Coronary artery (tissue), 2 donors: ENCODE measurements at regions not wholly inside any gene's neighbourhood (a gene's known extent, or its start where the extent isn't known, plus 50 kb on each side); places are given as distances from the start of the nearest gene placed in this dataset.

Source experiments
- DNase-seq: peaks from one replicate; pipeline ENCODE4 v3.0.0-alpha.2; 2017; ENCODE audit warnings: low spot score
- H3K27ac ChIP-seq, 2 donors: fragments of 200-600 bp; sonication (generic); one replicate each; pipeline ENCODE4 v1.5.1; 2016 to 2019
- H3K4me3 ChIP-seq: fragments of 200-600 bp; sonication (generic); 2 replicates; pipeline ENCODE4 v1.5.1; 2016; ENCODE audit warnings: mild to moderate bottlenecking, moderate library complexity
- TF ChIP-seq, protein P1 (sequence below): fragments of 200-600 bp; sonication (generic); IDR thresholded peaks from one replicate; pipeline ENCODE4 v1.5.1; 2019; ENCODE audit warnings: antibody characterized with exemption

DNA sequence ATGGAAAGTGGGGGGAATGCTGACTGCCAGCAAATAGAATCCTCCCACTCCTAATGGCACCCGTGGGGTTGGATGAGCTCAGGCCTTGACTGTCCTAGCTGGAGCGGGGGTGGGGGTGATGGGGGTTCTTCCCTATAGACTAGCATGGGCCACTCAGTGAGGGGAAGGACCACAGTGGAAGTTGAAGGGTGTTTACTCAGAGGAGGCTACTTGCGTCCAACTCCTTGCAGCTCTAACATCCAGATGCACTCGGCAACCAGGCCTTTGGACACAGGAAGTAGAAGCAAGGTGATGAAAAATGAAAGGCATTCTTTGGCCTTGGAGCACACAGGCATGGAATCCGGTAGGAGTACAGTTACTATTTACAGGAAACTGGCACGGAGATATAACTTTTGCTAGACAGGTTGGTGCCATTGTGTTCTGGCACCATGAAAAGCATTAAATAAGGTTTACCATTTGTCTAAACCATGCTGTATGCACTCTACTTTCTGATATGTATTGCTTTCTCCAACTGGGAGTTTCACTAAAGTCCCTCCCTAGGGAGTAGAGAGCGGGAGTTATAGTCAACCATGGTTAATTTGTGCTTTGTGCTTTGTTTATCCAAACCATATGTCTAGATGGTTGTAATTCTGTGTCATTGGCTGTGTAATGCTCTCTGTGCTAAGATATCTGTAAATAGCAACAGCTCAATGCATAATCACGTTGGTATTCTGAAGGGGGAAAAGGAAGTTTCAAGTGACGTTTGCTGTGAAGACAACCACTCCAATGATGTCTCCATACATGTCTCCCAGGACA, 125.3 kb downstream of the TSHZ3 start:
- TF ChIP-seq, protein P1, sequence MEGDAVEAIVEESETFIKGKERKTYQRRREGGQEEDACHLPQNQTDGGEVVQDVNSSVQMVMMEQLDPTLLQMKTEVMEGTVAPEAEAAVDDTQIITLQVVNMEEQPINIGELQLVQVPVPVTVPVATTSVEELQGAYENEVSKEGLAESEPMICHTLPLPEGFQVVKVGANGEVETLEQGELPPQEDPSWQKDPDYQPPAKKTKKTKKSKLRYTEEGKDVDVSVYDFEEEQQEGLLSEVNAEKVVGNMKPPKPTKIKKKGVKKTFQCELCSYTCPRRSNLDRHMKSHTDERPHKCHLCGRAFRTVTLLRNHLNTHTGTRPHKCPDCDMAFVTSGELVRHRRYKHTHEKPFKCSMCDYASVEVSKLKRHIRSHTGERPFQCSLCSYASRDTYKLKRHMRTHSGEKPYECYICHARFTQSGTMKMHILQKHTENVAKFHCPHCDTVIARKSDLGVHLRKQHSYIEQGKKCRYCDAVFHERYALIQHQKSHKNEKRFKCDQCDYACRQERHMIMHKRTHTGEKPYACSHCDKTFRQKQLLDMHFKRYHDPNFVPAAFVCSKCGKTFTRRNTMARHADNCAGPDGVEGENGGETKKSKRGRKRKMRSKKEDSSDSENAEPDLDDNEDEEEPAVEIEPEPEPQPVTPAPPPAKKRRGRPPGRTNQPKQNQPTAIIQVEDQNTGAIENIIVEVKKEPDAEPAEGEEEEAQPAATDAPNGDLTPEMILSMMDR: no peak
- no peak overlapping the region for H3K4me3 ChIP-seq
- no peak for DNase-seq
- H3K27ac ChIP-seq: no peak overlapping the region

DNA sequence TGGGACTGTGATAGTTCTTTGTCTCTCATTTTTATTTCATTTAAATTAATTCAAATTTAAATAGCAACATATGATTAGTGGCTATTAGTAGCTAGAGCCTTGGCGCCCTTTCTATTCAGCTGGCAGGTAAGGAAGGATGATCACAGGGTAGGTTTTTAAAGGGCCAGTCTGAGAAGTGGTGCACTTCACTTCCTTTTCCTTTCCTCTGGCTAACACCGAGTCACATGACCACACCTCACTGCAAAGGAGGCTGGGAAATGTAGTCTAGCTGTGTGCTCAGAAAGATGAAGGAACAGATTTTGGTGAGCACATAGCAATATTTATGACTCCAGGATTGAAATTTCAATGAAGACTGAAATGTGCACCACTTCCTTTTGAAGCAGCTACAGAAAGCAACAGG, 128.7 kb downstream of the TSHZ3 start:
- H3K27ac ChIP-seq: no peak overlapping the region
- DNase-seq: no peak
- TF ChIP-seq, protein P1: no peak
- H3K4me3 ChIP-seq: no peak overlapping the region

DNA sequence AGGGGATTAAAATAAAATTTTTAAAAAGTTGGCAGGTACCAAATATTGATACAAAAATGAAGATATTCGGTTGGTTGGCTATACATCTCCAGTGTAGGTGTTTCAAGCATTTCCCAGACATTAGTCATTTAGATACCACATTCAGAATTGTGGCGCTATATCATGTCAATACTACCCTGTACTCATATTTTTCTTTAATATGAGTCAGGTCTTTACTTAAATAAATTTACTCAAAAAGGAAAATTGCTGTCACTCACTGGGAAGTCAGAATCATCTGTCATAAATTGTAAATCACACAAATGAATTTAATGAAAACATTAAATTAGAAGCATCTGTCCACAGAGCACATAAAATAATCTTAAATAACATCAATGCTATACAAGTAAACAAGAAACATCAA, 134.2 kb downstream of the TSHZ3 start:
- H3K27ac ChIP-seq: no peak overlapping the region
- TF ChIP-seq, protein P1: no peak
- H3K4me3 ChIP-seq: no peak overlapping the region
- no peak for DNase-seq

DNA sequence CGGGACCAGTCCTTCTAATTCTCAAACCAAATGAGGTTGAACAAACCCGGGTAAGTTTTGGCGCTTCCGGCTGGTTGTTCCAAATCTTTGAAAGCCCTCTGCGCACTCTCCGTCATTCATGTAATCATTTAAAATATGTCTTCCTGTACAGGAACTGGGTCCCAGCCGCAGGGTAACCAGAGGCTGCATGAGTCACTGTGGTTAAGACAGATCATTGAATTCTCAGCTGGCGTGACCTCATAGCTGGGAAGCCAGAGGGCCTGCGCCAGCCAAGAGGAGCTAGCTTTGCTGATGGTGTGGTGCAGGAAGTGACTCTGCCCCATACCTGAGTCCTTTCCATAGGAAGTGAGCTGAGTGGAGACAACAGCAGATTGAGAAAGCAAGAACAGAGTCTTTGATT, 135.2 kb downstream of the TSHZ3 start:
- no peak for DNase-seq
- no peak overlapping the region for H3K27ac ChIP-seq
- TF ChIP-seq, protein P1: no peak
- no peak overlapping the region for H3K4me3 ChIP-seq

DNA sequence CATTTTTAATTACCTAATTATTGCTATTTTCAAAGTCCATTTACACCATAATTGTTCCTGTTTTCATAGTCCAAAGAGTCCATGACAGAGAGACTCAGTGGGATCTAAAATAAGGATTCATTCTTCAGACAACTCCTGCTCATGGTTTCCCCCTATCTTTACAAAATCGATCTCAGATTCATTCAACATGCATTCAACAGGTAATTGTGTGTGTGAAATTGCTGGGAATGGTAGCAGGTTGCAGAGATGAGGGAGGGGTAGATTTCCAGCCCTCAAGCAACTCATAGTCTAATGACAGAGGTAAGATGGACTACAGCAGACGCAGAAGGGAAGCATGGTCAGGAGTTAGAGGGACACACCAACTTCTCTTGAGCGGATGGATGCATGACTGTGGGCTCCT, 138.1 kb downstream of the TSHZ3 start:
- no peak overlapping the region for H3K4me3 ChIP-seq
- H3K27ac ChIP-seq: no peak overlapping the region
- TF ChIP-seq, protein P1: no peak
- no peak for DNase-seq

DNA sequence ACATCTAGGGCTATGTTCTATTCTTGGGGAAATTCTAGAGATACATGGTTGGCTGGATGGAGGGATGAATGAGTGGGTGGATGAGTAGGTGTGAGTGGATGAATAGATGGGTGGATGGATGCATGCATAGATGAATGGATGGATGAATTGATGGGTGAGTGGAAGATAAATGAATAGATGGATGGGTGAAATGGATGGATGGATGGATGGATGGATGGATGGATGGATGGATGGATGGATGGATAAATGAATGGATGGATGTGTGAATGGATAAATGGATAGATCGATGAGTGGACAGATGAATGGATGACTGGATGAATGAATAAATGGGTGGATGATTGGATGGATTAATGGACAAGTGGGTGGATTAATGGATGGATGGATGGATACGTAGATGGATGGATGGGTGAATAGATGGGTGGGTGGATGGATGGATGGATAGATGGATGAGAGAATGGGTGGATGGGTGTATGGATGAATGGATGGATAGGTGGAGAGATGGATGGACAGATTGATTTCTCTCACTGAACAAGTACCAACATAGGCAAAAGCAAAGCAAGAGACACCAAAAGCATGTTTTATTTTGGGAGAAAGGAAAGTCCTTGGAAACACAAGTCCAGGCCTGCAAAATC, 143.2 kb downstream of the TSHZ3 start:
- TF ChIP-seq, protein P1: no peak
- no peak for DNase-seq
- no peak overlapping the region for H3K4me3 ChIP-seq
- no peak overlapping the region for H3K27ac ChIP-seq

DNA sequence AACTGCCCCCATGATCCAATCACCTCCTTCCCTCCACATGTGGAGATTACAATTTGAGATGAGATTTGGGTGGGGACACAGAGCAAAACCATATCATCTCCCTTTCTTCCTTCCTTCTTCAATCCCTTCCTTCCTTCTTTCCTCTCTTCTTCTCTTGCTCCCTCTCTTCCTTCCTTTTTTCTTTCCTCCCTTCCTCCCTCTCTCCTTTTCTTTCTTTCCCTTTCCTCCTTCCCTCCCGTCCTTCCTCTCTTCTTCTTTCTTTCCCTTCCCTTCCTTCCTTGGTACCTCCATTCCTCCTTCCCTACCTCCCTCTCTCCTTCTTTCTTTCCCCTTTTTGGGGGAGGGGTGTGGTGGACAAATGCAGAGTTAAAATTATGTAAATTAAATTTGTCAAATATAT, 145.1 kb downstream of the TSHZ3 start:
- DNase-seq: no peak
- no peak overlapping the region for H3K27ac ChIP-seq
- TF ChIP-seq, protein P1: no peak
- no peak overlapping the region for H3K4me3 ChIP-seq
